Gastroesophageal sphincter (tissue), 4 donors: ENCODE measurements at regions not wholly inside any gene's neighbourhood (a gene's known extent, or its start where the extent isn't known, plus 50 kb on each side); places are given as distances from the start of the nearest gene placed in this dataset.

ENCODE experiments used
- ATAC-seq: fragments of 150-250 bp; one replicate; pipeline ENCODE4 v1.9.1; 2016; ENCODE audit warnings: mild to moderate bottlenecking, moderate library complexity
- H3K27ac ChIP-seq, 4 donors: fragments of 200-600 bp; sonication (generic) in 3 of 4; 1 replicate in 3 of 4; 2 replicates in 1 of 4; pipeline ENCODE4 v1.5.1; 2016 to 2019
- H3K27me3 ChIP-seq: fragments of 200-600 bp; sonication (generic); one replicate; pipeline ENCODE4 v1.5.1; 2019
- H3K36me3 ChIP-seq, 2 donors: fragments of 200-600 bp; sonication (generic); one replicate each; pipeline ENCODE4 v1.5.1; 2019; ENCODE audit warnings: control low read depth in 1 of 2
- H3K4me1 ChIP-seq, 3 donors: fragments of 200-600 bp; sonication (generic); 1 replicate in 2 of 3; 2 replicates in 1 of 3; pipeline ENCODE4 v1.5.1; 2016 to 2019; ENCODE audit warnings: control low read depth in 2 of 3
- H3K4me3 ChIP-seq, 2 donors: fragments of 200-600 bp; sonication (generic); one replicate each; pipeline ENCODE4 v1.5.1; 2019; ENCODE audit warnings: mild to moderate bottlenecking in 1 of 2, moderate library complexity in 1 of 2
- H3K9me3 ChIP-seq, 3 donors: fragments of 200-600 bp; sonication (generic); one replicate each; pipeline ENCODE4 v1.5.1; 2017 to 2019; ENCODE audit warnings: control low read depth in 2 of 3
- CTCF ChIP-seq, 4 experiments: fragments of 200-600 bp in 2 of 4; fragments of 450-650 bp in 2 of 4; sonication (generic) in 1 of 4; IDR thresholded peaks; one replicate each; pipeline ENCODE4 v1.5.1; 2017 to 2019; ENCODE audit warnings: antibody characterized with exemption in 4 of 4, mild to moderate bottlenecking in 2 of 4, moderate library complexity in 2 of 4
- EP300 ChIP-seq: sonication (generic); formaldehyde crosslinking; IDR thresholded peaks from one replicate; pipeline ENCODE4 v1.6.1; 2017; ENCODE audit warnings: antibody characterized with exemption, mild to moderate bottlenecking
- POLR2A ChIP-seq, 2 donors: fragments of 450-650 bp; IDR thresholded peaks; one replicate each; pipeline ENCODE4 v1.6.1; 2017; ENCODE audit warnings: antibody characterized with exemption in 2 of 2, mild to moderate bottlenecking in 2 of 2, moderate library complexity in 1 of 2
- POLR2AphosphoS5 ChIP-seq: sonication (generic); formaldehyde crosslinking; IDR thresholded peaks from one replicate; pipeline ENCODE4 v1.6.1; 2017; ENCODE audit warnings: antibody characterized with exemption
- WGBS, 2 donors: methylation state at CpG; one replicate each; pipeline ENCODE4 v1.1.5; 2018; ENCODE audit warnings: low coverage in 1 of 2; 5-methylcytosine and 5-hydroxymethylcytosine counted together

- H3K4me3 ChIP-seq, result no peak overlapping the region
- TF ChIP-seq EP300 (no peak), POLR2A (IDR thresholded peaks at IDR 0.05) (no peak), CTCF (IDR thresholded peaks at IDR 0.05) (no peak), POLR2AphosphoS5 (no peak)
- WGBS, 2 donors, result 17 to 38% methylated on average over 2 to 3 of the region's 7 CpGs
- H3K36me3 ChIP-seq, result no peaks in the 10 kb centered on the region
- ATAC-seq, result no peak
- H3K27ac ChIP-seq, result no peak overlapping the region
- H3K4me1 ChIP-seq, result no peaks in the 10 kb centered on the region
- peaks cover 0 to 4% (median 0%) of the 10 kb centered on the region in 3 donors for H3K9me3 ChIP-seq
- H3K27me3 ChIP-seq, result peaks cover 61% of the 10 kb centered on the region
These were observed 97.5 kb downstream of the IRX2 start for GRCh38 chr5:2653991-2654390.

- no peak for ATAC-seq
- TF ChIP-seq POLR2AphosphoS5, result no peak
- TF ChIP-seq EP300, result no peak
- TF ChIP-seq POLR2A (IDR thresholded peaks at IDR 0.05), result no peak
- no peak for TF ChIP-seq CTCF (IDR thresholded peaks at IDR 0.05)
- 50 to 78% methylated on average over 2 to 4 of the region's 4 CpGs for WGBS, 2 donors
- Histone ChIP-seq H3K4me3 (no peak overlapping the region), H3K4me1 (no peaks in the 10 kb centered on the region), H3K27ac (no peak overlapping the region), H3K27me3 (peaks cover 39% of the 10 kb centered on the region), H3K9me3 (peaks cover 0 to 4% (median 0%) of the 10 kb centered on the region in 3 donors), H3K36me3 (no peaks in the 10 kb centered on the region)
These were observed 100.4 kb downstream of the IRX2 start for GRCh38 chr5:2651116-2651515.

- no peak overlapping the region for H3K27ac ChIP-seq
- H3K27me3 ChIP-seq, result peaks cover 52% of the 10 kb centered on the region
- H3K4me3 ChIP-seq, result no peak overlapping the region
- TF ChIP-seq EP300 (no peak), POLR2A (IDR thresholded peaks at IDR 0.05) (no peak), CTCF (IDR thresholded peaks at IDR 0.05) (no peak), POLR2AphosphoS5 (no peak)
- ATAC-seq, result no peak
- no peaks in the 10 kb centered on the region for H3K9me3 ChIP-seq
- H3K4me1 ChIP-seq, result no peaks in the 10 kb centered on the region
- no peaks in the 10 kb centered on the region for H3K36me3 ChIP-seq
- WGBS, 2 donors, result 34 to 80% methylated on average over 4 to 16 of the region's 27 CpGs
These were observed 108.7 kb downstream of the IRX2 start for GRCh38 chr5:2642684-2643345.

GRCh38 chr5:2640717-2641116, 110.8 kb downstream of the IRX2 start:
- Histone ChIP-seq H3K9me3 (no peaks in the 10 kb centered on the region), H3K27me3 (peaks cover 62% of the 10 kb centered on the region), H3K27ac (no peak overlapping the region), H3K4me3 (no peak overlapping the region), H3K4me1 (no peaks in the 10 kb centered on the region), H3K36me3 (no peaks in the 10 kb centered on the region)
- WGBS, 2 donors, result 100% methylated on average over 1 of the region's 6 CpGs
- TF ChIP-seq CTCF (IDR thresholded peaks at IDR 0.05), result no peak
- TF ChIP-seq EP300, result no peak
- no peak for TF ChIP-seq POLR2A (IDR thresholded peaks at IDR 0.05)
- no peak for TF ChIP-seq POLR2AphosphoS5
- ATAC-seq, result no peak

GRCh38 chr5:2639425-2639824, 112.1 kb downstream of the IRX2 start:
- Histone ChIP-seq H3K4me1 (no peaks in the 10 kb centered on the region), H3K27me3 (peaks cover 73% of the 10 kb centered on the region), H3K36me3 (no peaks in the 10 kb centered on the region), H3K4me3 (no peak overlapping the region), H3K27ac (no peak overlapping the region), H3K9me3 (no peaks in the 10 kb centered on the region)
- ATAC-seq, result no peak
- TF ChIP-seq EP300 (no peak), CTCF (IDR thresholded peaks at IDR 0.05) (no peak), POLR2AphosphoS5 (no peak), POLR2A (IDR thresholded peaks at IDR 0.05) (no peak)
- WGBS, 2 donors, result 41 to 50% methylated on average over 4 to 5 of the region's 5 CpGs
